ENCODE measurements at regions not wholly inside any gene's neighbourhood (a gene's known extent, or its start where the extent isn't known, plus 50 kb on each side); places are given as distances from the start of the nearest gene placed in this dataset.

DNA sequence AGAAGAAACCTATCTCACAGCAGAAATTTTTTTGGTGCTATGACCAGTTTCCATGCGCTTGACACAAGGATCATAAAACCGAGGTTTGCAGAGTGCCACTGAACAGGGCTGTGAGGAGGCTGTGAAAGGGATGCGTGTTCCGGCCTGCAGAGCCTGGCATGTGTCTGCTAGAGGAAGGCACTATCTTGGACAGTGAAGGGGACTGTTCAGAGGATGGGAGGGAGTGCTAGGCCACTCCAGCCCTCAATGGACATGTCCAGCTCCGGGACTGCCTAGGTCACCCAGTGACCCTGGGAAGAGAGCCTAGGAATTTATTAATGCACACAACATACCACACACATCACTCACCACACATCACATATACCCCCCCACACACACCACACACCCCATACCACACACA, 275.9 kb downstream of the GADD45G start:
- TF ChIP-seq EZH2 (IDR thresholded peaks at IDR 0.05; ENCODE audit: borderline replicate concordance, insufficient read depth, low read length, poor library complexity, severe bottlenecking), result no peak
- TF ChIP-seq, protein P1, sequence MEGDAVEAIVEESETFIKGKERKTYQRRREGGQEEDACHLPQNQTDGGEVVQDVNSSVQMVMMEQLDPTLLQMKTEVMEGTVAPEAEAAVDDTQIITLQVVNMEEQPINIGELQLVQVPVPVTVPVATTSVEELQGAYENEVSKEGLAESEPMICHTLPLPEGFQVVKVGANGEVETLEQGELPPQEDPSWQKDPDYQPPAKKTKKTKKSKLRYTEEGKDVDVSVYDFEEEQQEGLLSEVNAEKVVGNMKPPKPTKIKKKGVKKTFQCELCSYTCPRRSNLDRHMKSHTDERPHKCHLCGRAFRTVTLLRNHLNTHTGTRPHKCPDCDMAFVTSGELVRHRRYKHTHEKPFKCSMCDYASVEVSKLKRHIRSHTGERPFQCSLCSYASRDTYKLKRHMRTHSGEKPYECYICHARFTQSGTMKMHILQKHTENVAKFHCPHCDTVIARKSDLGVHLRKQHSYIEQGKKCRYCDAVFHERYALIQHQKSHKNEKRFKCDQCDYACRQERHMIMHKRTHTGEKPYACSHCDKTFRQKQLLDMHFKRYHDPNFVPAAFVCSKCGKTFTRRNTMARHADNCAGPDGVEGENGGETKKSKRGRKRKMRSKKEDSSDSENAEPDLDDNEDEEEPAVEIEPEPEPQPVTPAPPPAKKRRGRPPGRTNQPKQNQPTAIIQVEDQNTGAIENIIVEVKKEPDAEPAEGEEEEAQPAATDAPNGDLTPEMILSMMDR (IDR thresholded peaks at IDR 0.05; ENCODE audit: poor library complexity, severe bottlenecking), result no peak
- TF ChIP-seq EP300 (conservative IDR thresholded peaks at IDR 0.05; ENCODE audit: poor library complexity, severe bottlenecking), result no peak
- TF ChIP-seq TAF1 (IDR thresholded peaks at IDR 0.05; ENCODE audit: low read depth), result no peak
- no peak for TF ChIP-seq MXI1 (conservative IDR thresholded peaks at IDR 0.05; ENCODE audit: poor library complexity, severe bottlenecking)
- TF ChIP-seq, protein P2, sequence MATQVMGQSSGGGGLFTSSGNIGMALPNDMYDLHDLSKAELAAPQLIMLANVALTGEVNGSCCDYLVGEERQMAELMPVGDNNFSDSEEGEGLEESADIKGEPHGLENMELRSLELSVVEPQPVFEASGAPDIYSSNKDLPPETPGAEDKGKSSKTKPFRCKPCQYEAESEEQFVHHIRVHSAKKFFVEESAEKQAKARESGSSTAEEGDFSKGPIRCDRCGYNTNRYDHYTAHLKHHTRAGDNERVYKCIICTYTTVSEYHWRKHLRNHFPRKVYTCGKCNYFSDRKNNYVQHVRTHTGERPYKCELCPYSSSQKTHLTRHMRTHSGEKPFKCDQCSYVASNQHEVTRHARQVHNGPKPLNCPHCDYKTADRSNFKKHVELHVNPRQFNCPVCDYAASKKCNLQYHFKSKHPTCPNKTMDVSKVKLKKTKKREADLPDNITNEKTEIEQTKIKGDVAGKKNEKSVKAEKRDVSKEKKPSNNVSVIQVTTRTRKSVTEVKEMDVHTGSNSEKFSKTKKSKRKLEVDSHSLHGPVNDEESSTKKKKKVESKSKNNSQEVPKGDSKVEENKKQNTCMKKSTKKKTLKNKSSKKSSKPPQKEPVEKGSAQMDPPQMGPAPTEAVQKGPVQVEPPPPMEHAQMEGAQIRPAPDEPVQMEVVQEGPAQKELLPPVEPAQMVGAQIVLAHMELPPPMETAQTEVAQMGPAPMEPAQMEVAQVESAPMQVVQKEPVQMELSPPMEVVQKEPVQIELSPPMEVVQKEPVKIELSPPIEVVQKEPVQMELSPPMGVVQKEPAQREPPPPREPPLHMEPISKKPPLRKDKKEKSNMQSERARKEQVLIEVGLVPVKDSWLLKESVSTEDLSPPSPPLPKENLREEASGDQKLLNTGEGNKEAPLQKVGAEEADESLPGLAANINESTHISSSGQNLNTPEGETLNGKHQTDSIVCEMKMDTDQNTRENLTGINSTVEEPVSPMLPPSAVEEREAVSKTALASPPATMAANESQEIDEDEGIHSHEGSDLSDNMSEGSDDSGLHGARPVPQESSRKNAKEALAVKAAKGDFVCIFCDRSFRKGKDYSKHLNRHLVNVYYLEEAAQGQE (IDR thresholded peaks at IDR 0.05; ENCODE audit: borderline replicate concordance), result no peak
- no peak for TF ChIP-seq SMC3 (conservative IDR thresholded peaks at IDR 0.05; ENCODE audit: poor library complexity)
- TF ChIP-seq POLR2AphosphoS5 (IDR thresholded peaks at IDR 0.05), result no peak
- TF ChIP-seq RAD21 (conservative IDR thresholded peaks at IDR 0.05), result no peak
- no peaks in the 10 kb centered on the region for H4K20me1 ChIP-seq (ENCODE audit: insufficient read depth)
- no peaks in the 10 kb centered on the region for H3K27me3 ChIP-seq (ENCODE audit: insufficient read depth, low read depth, low read length)
- no peak overlapping the region for H3K27ac ChIP-seq (ENCODE audit: low read length)
- no peak overlapping the region for H2AFZ ChIP-seq (ENCODE audit: low read depth, low read length)
- no peak overlapping the region for H3K4me2 ChIP-seq (ENCODE audit: low read length)
- no peaks in the 10 kb centered on the region for H3K79me2 ChIP-seq (replicated peaks; ENCODE audit: insufficient read depth, low read length)
- no peak overlapping the region for H3K4me3 ChIP-seq (ENCODE audit: low read length)
- no peaks in the 10 kb centered on the region for H3F3A ChIP-seq (ENCODE audit: insufficient read depth, low read length, poor library complexity, severe bottlenecking)
- no peaks in the 10 kb centered on the region for H3K9me2 ChIP-seq (ENCODE audit: insufficient read depth, low read length)
- no peak overlapping the region for H3K9ac ChIP-seq (ENCODE audit: low read length)
- no peaks in the 10 kb centered on the region for H3K9me3 ChIP-seq (ENCODE audit: low read length)
- no peaks in the 10 kb centered on the region for H3K36me3 ChIP-seq (ENCODE audit: insufficient read depth, low read length)

DNA sequence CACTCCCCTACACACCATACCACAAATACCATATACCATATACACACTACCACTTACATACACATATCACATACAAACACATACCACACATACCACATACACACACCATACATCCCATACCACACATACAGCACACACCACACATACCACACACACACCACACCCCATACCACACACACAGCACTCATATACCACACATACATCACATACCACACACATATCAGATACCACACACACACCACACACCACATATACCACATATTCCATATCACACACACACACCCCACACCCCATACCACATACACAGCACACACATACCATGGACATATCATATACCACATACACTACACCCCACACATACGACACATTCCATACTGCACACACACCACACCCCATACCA, 276.6 kb downstream of the GADD45G start:
- Histone ChIP-seq H3K27ac (ENCODE audit: low read length) (no peak overlapping the region), H3K4me2 (ENCODE audit: low read length) (no peak overlapping the region), H3K27me3 (ENCODE audit: insufficient read depth, low read depth, low read length) (no peaks in the 10 kb centered on the region), H4K20me1 (ENCODE audit: insufficient read depth) (no peaks in the 10 kb centered on the region), H3K79me2 (replicated peaks; ENCODE audit: insufficient read depth, low read length) (no peaks in the 10 kb centered on the region), H3K9me3 (ENCODE audit: low read length) (no peaks in the 10 kb centered on the region), H3F3A (ENCODE audit: insufficient read depth, low read length, poor library complexity, severe bottlenecking) (no peaks in the 10 kb centered on the region), H3K4me3 (ENCODE audit: low read length) (no peak overlapping the region), H3K36me3 (ENCODE audit: insufficient read depth, low read length) (no peaks in the 10 kb centered on the region), H2AFZ (ENCODE audit: low read depth, low read length) (no peak overlapping the region), H3K9ac (ENCODE audit: low read length) (no peak overlapping the region), H3K9me2 (ENCODE audit: insufficient read depth, low read length) (no peaks in the 10 kb centered on the region)
- TF ChIP-seq POLR2AphosphoS5 (IDR thresholded peaks at IDR 0.05) (no peak), EZH2 (IDR thresholded peaks at IDR 0.05; ENCODE audit: borderline replicate concordance, insufficient read depth, low read length, poor library complexity, severe bottlenecking) (no peak), TAF1 (IDR thresholded peaks at IDR 0.05; ENCODE audit: low read depth) (no peak), RAD21 (conservative IDR thresholded peaks at IDR 0.05) (no peak), SMC3 (conservative IDR thresholded peaks at IDR 0.05; ENCODE audit: poor library complexity) (no peak), EP300 (conservative IDR thresholded peaks at IDR 0.05; ENCODE audit: poor library complexity, severe bottlenecking) (no peak), MXI1 (conservative IDR thresholded peaks at IDR 0.05; ENCODE audit: poor library complexity, severe bottlenecking) (no peak)
- TF ChIP-seq, protein P2 (IDR thresholded peaks at IDR 0.05; ENCODE audit: borderline replicate concordance), result no peak
- TF ChIP-seq, protein P1 (IDR thresholded peaks at IDR 0.05; ENCODE audit: poor library complexity, severe bottlenecking), result no peak
